OCI-LY7 (cell line): ENCODE measurements at regions not wholly inside any gene's neighbourhood (a gene's known extent, or its start where the extent isn't known, plus 50 kb on each side); places are given as distances from the start of the nearest gene placed in this dataset.

Source experiments
- BruUV-seq: library from RNA; stranded (reverse); fragments of 400-500 nt; replicated peaks from 2 replicates; lab custom pipeline; 2021; lab: Mats Ljungman, UMichigan
- CTCF ChIA-PET: fragments of 300-600 bp; sonication (Branson Sonifier 250); formaldehyde crosslinking; loops from one replicate; lab custom pipeline; 2022; ENCODE audit warnings: antibody characterized with exemption; ENCODE audit not compliant: unreplicated experiment; lab: Charles Lee
- POLR2A ChIA-PET: fragments of 300-600 bp; sonication (Branson Sonifier 250); formaldehyde crosslinking; loops from one replicate; lab custom pipeline; 2022; ENCODE audit warnings: antibody characterized with exemption; lab: Charles Lee
- DNase-seq: peaks from one replicate; pipeline ENCODE4 v3.0.0-alpha.2; 2015; ENCODE audit warnings: low spot score
- H2AFZ ChIP-seq: fragments of 200-600 bp; sonication (generic), shearing (Covaris generic); 2 replicates; pipeline ENCODE4 v1.6.1; 2014; ENCODE audit warnings: mild to moderate bottlenecking, antibody characterized with exemption, low read length, moderate library complexity
- H3K27ac ChIP-seq: fragments of 200-600 bp; sonication (generic); 2 replicates; pipeline ENCODE4 v1.5.1; 2014; ENCODE audit warnings: mixed run types, low read depth, mild to moderate bottlenecking, moderate library complexity, low read length, inconsistent platforms; ENCODE audit not compliant: poor library complexity, severe bottlenecking
- H3K36me3 ChIP-seq: fragments of 200-600 bp; sonication (generic); 2 replicates; pipeline ENCODE4 v1.6.1; 2014; ENCODE audit warnings: mild to moderate bottlenecking, antibody characterized with exemption, low read length, moderate library complexity, mixed read lengths; ENCODE audit not compliant: insufficient read depth
- H3K4me1 ChIP-seq: fragments of 200-600 bp; sonication (generic); 2 replicates; pipeline ENCODE4 v1.5.1; 2014; ENCODE audit warnings: mild to moderate bottlenecking, low read length; ENCODE audit not compliant: insufficient read depth, poor library complexity, severe bottlenecking
- H3K4me2 ChIP-seq: fragments of 200-600 bp; sonication (generic); 2 replicates; pipeline ENCODE4 v1.6.1; 2014; ENCODE audit warnings: mild to moderate bottlenecking, low read length
- H3K4me3 ChIP-seq: fragments of 200-600 bp; sonication (generic); 2 replicates; pipeline ENCODE4 v1.5.1; 2014; ENCODE audit warnings: mild to moderate bottlenecking, low read depth, low read length; ENCODE audit not compliant: poor library complexity, severe bottlenecking
- H3K79me2 ChIP-seq: fragments of 200-600 bp; sonication (generic); 2 replicates; pipeline ENCODE4 v1.6.1; 2016; ENCODE audit warnings: low read depth, mild to moderate bottlenecking, low read length, moderate library complexity, mixed read lengths; ENCODE audit not compliant: insufficient read depth
- H3K9me2 ChIP-seq: fragments of 200-600 bp; sonication (generic); 2 replicates; pipeline ENCODE4 v1.6.1; 2016; ENCODE audit warnings: mild to moderate bottlenecking, low read length, mixed read lengths; ENCODE audit not compliant: insufficient read depth
- H3K9me3 ChIP-seq: fragments of 200-600 bp; sonication (generic); 2 replicates; pipeline ENCODE4 v1.6.1; 2014; ENCODE audit warnings: mild to moderate bottlenecking, mixed run types, low read length, mixed read lengths
- H4K20me1 ChIP-seq: fragments of 200-600 bp; sonication (generic); 2 replicates; pipeline ENCODE4 v1.6.1; 2014; ENCODE audit warnings: mild to moderate bottlenecking, antibody characterized with exemption, low read length, moderate library complexity, mixed read lengths; ENCODE audit not compliant: insufficient read depth
- CTCF ChIP-seq: fragments of 200-600 bp; sonication (generic); conservative IDR thresholded peaks from 2 replicates; pipeline ENCODE4 v1.5.1; 2014; ENCODE audit warnings: mild to moderate bottlenecking, antibody characterized with exemption, low read length, moderate library complexity, mixed read lengths
- EZH2phosphoT487 ChIP-seq: fragments of 200-600 bp; sonication (generic); IDR thresholded peaks from 2 replicates; pipeline ENCODE4 v1.6.1; 2018; ENCODE audit warnings: low read depth, borderline replicate concordance, mild to moderate bottlenecking, mixed run types, antibody characterized with exemption, low read length, moderate library complexity, mixed read lengths
- intact Hi-C: fragments of 100-400 bp; cut with micrococcal nuclease; formaldehyde crosslinking; loops from one replicate; pipeline ENCODE4 v1.10.0; 2022; ENCODE audit not compliant: unreplicated experiment

- no TSS peak for BruUV-seq
- DNase-seq = no peak
- ChIA-PET POLR2A (no interaction called here), CTCF (no interaction called here)
- no peak for TF ChIP-seq EZH2phosphoT487
- no peak for TF ChIP-seq CTCF
- Histone ChIP-seq H3K4me3 (no peak overlapping the region), H3K79me2 (no peaks in the 10 kb centered on the region), H3K4me2 (no peak overlapping the region), H3K9me3 (no peaks in the 10 kb centered on the region), H3K4me1 (no peaks in the 10 kb centered on the region), H3K27ac (no peak overlapping the region), H3K9me2 (no peaks in the 10 kb centered on the region), H4K20me1 (no peaks in the 10 kb centered on the region), H3K36me3 (no peaks in the 10 kb centered on the region), H2AFZ (no peak overlapping the region)
- intact Hi-C loops = no loop called here
Observed at GRCh38 chr2:104547221-104547620, 306.7 kb upstream of the POU3F3 start.

DNA sequence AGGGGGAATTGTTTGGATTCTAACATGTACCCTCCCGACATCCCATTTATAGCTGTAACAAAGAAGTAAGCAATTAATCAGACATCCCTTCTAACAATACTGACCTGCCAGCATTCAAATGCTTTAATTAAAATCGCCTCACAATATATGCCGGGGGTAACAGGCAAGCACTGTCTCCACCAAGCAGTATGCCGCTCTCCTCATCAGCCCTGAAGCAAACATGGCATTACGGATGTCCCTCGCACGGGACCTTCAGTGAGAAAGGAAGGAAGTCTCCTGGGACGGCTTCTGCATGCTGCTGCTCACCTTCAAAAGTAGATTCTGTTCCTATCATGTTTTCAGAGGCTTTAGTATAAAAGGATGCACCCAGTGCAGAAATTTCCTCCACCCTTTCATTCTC lies 292.7 kb upstream of the POU3F3 start:
- Histone ChIP-seq H3K4me3 (no peak overlapping the region), H3K4me2 (no peak overlapping the region), H3K9me2 (no peaks in the 10 kb centered on the region), H2AFZ (no peak overlapping the region), H3K27ac (no peak overlapping the region), H3K36me3 (no peaks in the 10 kb centered on the region), H4K20me1 (no peaks in the 10 kb centered on the region), H3K4me1 (no peaks in the 10 kb centered on the region), H3K9me3 (no peaks in the 10 kb centered on the region), H3K79me2 (no peaks in the 10 kb centered on the region)
- no peak for DNase-seq
- intact Hi-C loops = no loop called here
- CTCF ChIA-PET = no interaction called here
- POLR2A ChIA-PET = no interaction called here
- no TSS peak for BruUV-seq
- no peak for TF ChIP-seq EZH2phosphoT487
- no peak for TF ChIP-seq CTCF

DNA sequence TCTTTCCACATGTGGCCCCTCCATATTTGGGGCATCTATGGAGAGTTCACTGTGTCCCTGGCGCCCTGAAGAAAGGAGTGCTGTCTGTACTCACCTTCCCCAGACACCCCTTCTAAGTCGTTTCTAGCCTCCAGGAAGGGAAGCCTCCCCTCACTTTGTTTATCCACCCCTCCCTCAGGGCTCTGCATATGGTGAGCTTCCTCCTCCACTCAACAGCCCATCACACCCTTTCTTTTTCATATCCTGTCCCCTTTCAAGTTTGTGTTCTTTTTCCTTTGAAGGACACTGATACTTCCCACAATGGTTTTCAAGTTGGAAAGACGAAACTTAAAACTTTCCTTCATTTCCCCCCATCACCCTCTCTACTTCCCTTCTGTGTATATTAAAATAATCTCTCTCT lies 291.4 kb upstream of the POU3F3 start:
- Histone ChIP-seq H3K9me2 (no peaks in the 10 kb centered on the region), H4K20me1 (no peaks in the 10 kb centered on the region), H3K4me3 (no peak overlapping the region), H3K36me3 (no peaks in the 10 kb centered on the region), H3K4me2 (no peak overlapping the region), H3K4me1 (no peaks in the 10 kb centered on the region), H3K79me2 (no peaks in the 10 kb centered on the region), H3K9me3 (no peaks in the 10 kb centered on the region), H3K27ac (no peak overlapping the region), H2AFZ (no peak overlapping the region)
- DNase-seq = no peak
- BruUV-seq = no TSS peak
- TF ChIP-seq CTCF = no peak
- no peak for TF ChIP-seq EZH2phosphoT487
- intact Hi-C loops = no loop called here
- ChIA-PET POLR2A (interaction anchor here (0.8 kb wide), 1 partner anchor 9 kb away, joined by 3 read pairs; no protein-coding TSS in a partner anchor), CTCF (no interaction called here)
